Epithelial cell of proximal tubule (primary cell): ENCODE measurements at regions not wholly inside any gene's neighbourhood (a gene's known extent, or its start where the extent isn't known, plus 50 kb on each side); places are given as distances from the start of the nearest gene placed in this dataset.

ENCODE experiments used
- DNase-seq: peaks from one replicate; pipeline ENCODE4 v3.0.0-alpha.2; 2011; ENCODE audit warnings: low read depth
- H3K4me3 ChIP-seq: 2 replicates; pipeline ENCODE4 v1.5.1; 2011; ENCODE audit warnings: low read depth, mild to moderate bottlenecking, low read length
- CTCF ChIP-seq: conservative IDR thresholded peaks from 2 replicates; pipeline ENCODE4 v1.5.1; 2012; ENCODE audit warnings: low read depth, mild to moderate bottlenecking, low read length

- DNase-seq = no peak
- TF ChIP-seq CTCF = no peak
- no peak overlapping the region for H3K4me3 ChIP-seq
Observed at GRCh38 chr17:77724876-77725615, 233.5 kb upstream of the TNRC6C start.

- TF ChIP-seq CTCF = no peak
- DNase-seq = no peak
- H3K4me3 ChIP-seq = no peak overlapping the region
Observed at GRCh38 chr17:77725846-77726245, 232.7 kb upstream of the TNRC6C start.

GRCh38 chr17:77726549-77727006 lies 231.9 kb upstream of the TNRC6C start:
- no peak for DNase-seq
- H3K4me3 ChIP-seq = no peak overlapping the region
- TF ChIP-seq CTCF = no peak

DNA sequence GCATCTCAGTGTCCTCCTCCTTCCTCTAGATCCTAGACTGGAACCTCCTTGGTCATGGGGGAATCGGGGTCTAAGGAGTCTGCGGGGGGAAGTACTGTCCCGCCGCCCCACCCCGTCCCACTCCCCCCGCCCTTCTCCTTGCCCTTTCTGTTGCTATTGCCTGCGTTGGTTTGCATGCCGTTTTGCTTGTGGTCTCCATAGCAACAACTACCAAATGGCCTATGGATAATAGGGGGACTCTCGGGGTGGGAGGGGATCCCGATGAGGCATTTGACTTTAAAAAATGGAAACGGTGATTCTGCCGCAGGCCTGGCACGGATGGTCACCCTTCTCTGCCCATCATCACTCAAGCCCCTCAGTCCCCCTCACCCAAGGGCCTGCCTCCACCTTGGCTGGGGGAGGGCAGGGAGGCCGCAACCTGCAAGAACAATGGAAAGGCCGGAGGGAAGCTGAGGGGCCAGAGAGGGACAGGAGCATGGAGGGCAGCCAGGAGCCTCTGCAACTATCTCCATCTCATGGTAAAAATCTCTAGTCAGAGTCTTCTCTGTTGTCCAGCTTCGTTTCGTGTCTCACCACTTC lies 231.4 kb upstream of the TNRC6C start:
- no peak for TF ChIP-seq CTCF
- no peak for DNase-seq
- H3K4me3 ChIP-seq = no peak overlapping the region

- no peak for DNase-seq
- no peak overlapping the region for H3K4me3 ChIP-seq
- no peak for TF ChIP-seq CTCF
Observed at GRCh38 chr17:77728474-77728795, 230.1 kb upstream of the TNRC6C start.

DNA sequence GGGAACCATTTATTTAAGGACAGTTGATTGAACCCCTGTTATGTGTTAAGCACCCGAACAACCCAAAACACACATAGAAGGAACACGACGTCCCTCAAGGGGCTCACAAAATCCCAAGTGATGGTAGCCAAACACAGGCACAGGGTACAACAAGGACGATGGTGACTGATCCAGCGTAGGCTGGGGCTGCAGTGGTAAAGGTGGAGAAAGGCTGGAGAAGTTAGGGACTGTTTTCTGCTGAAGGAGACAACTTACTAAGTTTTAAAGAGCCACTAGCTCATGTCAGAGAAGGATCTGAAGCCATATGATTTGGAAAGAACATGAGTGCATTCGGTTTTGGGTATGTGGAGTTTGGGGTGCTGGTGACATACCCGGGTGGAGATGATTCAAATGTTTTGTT lies 229.6 kb upstream of the TNRC6C start:
- TF ChIP-seq CTCF = no peak
- DNase-seq = no peak
- H3K4me3 ChIP-seq = no peak overlapping the region

DNA sequence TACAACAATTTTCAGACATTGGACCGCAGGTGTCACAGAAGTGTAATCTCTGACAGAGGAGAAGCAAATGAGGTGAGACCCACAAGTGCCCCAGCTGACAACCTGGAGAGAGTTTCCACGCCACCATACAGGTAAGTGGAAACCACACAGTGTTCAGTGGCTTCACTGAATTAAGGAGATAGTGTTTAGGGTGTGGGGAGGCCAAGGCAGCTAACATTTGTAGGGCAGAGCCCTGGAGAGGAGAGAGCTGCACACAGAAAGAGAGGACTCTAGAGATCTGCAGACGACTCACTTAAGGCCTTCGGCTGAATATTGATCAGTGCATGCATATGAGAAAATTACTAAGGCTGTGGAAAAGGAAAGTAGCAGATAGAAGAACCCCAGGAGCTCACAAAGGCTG lies 228.9 kb upstream of the TNRC6C start:
- DNase-seq = no peak
- no peak for TF ChIP-seq CTCF
- no peak overlapping the region for H3K4me3 ChIP-seq
